ENCODE measurements at regions not wholly inside any gene's neighbourhood (a gene's known extent, or its start where the extent isn't known, plus 50 kb on each side); places are given as distances from the start of the nearest gene placed in this dataset.

- no peak for DNase-seq (ENCODE audit: extremely low read depth in 1 of 2, low read depth in 1 of 2)
Measured at GRCh38 chr11:70696076-70696475, 297.7 kb downstream of the CTTN start.

GRCh38 chr11:70696564-70696963 lies 298.2 kb downstream of the CTTN start:
- DNase-seq (ENCODE audit: extremely low read depth in 1 of 2, low read depth in 1 of 2): no peak

DNA sequence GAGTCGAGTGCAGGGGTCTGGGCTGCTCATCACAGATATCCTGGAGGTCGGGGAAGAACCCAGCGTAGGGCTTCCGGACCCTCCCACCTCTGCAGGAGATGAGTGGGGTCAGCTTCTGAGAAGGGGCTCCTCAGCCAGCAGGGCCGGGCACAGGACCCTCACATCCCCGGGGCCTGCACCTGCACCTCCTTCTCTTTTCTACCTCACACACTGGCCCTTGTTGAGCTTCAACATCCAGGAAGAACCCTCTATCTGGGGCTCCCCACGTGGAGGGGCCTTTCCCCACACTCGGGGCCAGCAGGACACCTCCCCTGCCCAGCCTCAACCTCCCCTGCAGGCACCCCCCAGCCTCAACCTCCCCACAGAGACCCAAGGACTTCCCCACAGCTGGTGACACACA lies 299.4 kb downstream of the CTTN start:
- no peak for DNase-seq (ENCODE audit: extremely low read depth in 1 of 2, low read depth in 1 of 2)

DNA sequence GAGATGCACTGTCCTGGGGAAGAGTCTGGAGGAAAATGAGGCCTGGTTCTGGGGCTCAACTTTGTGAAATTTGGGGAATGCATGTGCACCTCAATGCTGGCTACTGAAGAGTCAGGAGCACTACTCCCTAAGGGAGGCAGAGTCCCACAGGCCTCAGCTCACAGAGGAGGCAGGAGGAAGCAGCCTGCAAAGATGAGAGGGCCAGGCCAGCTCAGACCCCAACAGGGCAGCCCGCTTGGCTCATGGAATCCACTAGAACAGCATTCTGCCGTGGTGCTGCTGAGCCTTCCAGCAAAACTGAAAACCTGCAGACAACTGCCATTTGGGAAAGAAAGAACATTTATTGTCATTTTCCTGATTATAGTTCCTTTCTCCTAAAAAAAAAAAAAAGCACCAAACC lies 300.5 kb downstream of the CTTN start:
- DNase-seq (ENCODE audit: extremely low read depth in 1 of 2, low read depth in 1 of 2): no peak

GRCh38 chr11:70699294-70700221 lies 301.2 kb downstream of the CTTN start:
- DNase-seq (ENCODE audit: extremely low read depth in 1 of 2, low read depth in 1 of 2): no peak

DNA sequence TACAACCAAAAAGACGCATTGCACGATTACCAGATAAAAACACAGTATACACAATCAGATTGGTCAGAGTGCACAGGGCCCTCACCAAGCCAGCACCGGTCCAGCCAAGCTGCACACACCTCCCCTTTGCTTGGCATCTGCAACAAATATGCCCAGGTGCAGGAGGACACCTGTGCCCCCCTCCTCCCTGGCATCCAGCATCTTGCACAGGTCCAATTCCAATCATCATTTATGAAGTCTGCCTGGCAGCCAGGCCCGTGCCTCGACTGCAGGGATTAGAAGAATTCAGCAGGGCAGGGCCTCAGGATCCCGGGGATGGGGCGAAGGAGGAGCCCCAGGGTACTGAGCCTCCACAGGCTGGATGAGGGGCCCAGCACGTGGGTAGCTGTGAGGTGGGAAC lies 302.1 kb downstream of the CTTN start:
- no peak for DNase-seq (ENCODE audit: extremely low read depth in 1 of 2, low read depth in 1 of 2)

DNA sequence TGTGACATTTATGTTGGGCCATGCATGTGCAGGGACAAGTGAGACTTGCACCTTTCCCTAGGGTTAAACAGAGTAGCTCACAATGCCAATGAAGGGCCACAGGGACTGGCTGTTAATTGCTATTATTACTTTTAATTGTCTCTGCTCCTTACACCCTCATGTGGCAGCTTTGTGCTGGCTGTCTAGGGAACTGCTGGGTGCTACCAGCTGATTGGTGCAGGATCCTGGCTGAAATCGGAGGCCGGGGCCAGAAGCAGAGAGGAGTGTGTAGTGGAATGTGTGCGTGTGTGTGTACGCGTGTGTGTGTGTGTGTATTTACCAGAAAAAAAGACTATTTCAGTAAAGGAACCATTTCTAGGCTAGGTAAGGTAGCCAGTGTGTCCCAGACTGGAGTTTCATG lies 302.5 kb downstream of the CTTN start:
- no peak for DNase-seq (ENCODE audit: extremely low read depth in 1 of 2, low read depth in 1 of 2)

GRCh38 chr11:70702040-70702648 lies 303.8 kb downstream of the CTTN start:
- no peak for DNase-seq (ENCODE audit: extremely low read depth in 1 of 2, low read depth in 1 of 2)

GRCh38 chr11:70703141-70704064 lies 305.1 kb downstream of the CTTN start:
- no peak for DNase-seq (ENCODE audit: extremely low read depth in 1 of 2, low read depth in 1 of 2)

DNA sequence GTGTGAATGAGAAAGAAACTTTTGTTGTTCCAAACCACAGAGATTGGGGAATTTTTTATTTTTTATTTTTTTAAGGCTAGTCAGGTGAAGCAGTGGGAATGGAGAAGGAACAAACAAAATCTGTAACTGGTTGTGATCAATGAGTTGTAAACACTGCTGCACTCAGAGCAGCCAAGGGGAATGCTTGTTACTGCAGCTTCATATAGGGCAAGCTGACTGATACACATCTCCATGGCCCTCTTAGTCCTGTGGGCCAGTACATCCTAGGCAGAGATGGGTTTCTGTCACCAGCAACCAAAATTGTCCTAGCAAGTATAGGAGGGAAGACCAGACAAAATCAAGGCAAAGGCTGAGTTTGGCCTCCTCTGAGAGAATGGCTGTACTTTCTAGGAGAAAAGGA lies 306.8 kb downstream of the CTTN start:
- DNase-seq (ENCODE audit: extremely low read depth in 1 of 2, low read depth in 1 of 2): no peak

DNA sequence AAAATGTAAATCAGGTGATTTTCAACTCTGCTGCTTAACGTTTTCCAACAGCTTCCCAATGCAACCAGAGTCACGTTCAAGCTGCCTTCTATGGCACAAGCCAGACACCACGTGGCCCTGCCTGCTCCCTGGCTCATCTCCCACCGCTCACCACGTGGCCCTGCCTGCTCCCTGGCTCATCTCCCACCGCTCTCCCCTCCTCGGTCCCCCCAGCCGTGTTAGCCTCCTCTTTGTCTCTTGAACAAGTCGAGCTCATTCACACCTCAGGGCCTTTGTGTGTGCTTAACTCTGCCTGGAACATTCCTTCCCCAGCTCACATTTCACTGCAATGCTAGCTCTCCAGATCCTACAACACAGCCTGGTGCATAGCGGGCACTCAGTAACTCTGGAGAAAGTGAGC lies 307.6 kb downstream of the CTTN start:
- DNase-seq (ENCODE audit: extremely low read depth in 1 of 2, low read depth in 1 of 2): no peak

- DNase-seq (ENCODE audit: extremely low read depth in 1 of 2, low read depth in 1 of 2): no peak
Measured at GRCh38 chr11:70707821-70708220, 309.5 kb downstream of the CTTN start.

DNA sequence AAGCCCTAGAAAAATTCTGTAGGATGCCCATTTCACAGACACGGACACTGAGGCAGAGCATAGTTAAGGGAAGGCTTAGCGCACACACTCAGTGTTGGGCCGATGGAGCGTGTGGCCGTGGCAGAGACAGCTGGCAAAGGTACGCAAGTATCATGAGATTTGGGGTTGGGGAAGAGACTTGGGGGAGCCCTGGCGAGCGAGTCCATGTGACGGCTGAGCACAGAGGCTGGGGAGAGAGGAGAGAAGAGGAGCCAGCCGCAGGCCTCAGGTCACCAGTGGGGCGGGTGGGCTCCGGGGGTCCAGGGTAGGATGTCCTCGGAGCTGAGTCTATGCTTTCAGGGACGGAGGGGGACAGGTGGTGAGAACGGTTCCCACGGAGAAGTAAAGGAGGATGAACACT lies 311.3 kb downstream of the CTTN start:
- DNase-seq (ENCODE audit: extremely low read depth in 1 of 2, low read depth in 1 of 2): no peak

GRCh38 chr11:70710192-70710591 lies 311.9 kb downstream of the CTTN start:
- DNase-seq (ENCODE audit: extremely low read depth in 1 of 2, low read depth in 1 of 2): no peak

DNA sequence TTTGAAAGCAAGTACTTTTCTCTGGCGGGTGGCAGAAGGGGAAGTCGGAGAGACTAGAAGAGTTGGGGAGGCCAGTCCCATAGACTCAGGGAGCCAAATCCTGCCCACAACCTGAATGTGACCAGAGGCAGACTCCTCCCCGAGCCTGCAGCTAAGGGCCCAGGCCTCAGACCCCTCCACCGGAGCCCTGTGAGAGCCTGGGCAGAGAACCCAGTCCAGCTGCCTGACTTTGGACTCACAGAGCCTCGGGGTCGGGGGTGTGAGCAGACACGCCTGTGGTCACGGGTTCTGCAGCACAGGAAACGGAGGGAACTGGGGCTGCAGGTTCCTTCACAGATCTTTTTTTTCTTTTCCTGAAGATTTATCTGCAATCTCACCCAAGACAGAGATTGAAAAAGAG lies 312.3 kb downstream of the CTTN start:
- DNase-seq (ENCODE audit: extremely low read depth in 1 of 2, low read depth in 1 of 2): no peak

- no peak for DNase-seq (ENCODE audit: extremely low read depth in 1 of 2, low read depth in 1 of 2)
Measured at GRCh38 chr11:70711095-70711910, 313.0 kb downstream of the CTTN start.

DNA sequence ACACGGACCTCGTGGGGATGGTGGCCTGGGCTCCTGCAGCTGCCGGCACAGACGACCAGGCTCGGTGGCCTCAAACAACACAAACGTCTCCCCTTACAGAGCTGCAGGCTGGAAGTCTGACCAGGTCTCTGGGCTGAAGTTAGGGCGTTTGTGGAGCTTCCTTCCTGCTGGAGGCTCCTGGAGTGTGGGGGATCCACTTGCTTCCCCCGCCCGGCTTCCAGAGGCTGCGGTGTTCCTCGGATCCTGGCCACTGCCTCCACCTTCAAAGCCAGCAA lies 313.5 kb downstream of the CTTN start:
- DNase-seq (ENCODE audit: extremely low read depth in 1 of 2, low read depth in 1 of 2): no peak

DNA sequence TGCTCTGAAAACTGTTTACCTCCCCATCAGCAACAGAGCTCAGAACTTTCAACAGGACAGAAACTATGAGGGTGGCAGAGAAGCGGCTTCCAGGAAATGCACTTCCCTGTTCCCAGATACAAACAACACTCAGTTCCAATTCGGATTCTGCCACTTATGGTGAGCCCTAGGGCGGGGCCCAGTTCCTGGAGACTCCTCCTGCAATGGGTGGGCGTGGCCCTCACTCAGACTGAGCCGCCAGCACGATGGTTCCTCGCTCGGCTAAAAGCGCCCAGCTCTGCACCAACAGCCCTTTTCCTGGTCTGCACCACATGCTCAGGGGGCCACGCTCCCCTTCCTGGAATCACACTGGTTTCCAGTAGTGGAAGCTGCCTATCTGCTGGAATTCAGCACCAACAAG lies 314.1 kb downstream of the CTTN start:
- DNase-seq (ENCODE audit: extremely low read depth in 1 of 2, low read depth in 1 of 2): no peak

- no peak for DNase-seq (ENCODE audit: extremely low read depth in 1 of 2, low read depth in 1 of 2)
Measured at GRCh38 chr11:70713086-70713835, 314.9 kb downstream of the CTTN start.
